Tibial nerve (tissue), 4 donors: ENCODE measurements at regions not wholly inside any gene's neighbourhood (a gene's known extent, or its start where the extent isn't known, plus 50 kb on each side); places are given as distances from the start of the nearest gene placed in this dataset.

Experiments
- DNase-seq, 2 donors: peaks; one replicate each; pipeline ENCODE4 v3.0.0-alpha.2; 2019; ENCODE audit warnings: low spot score in 2 of 2
- H3K27ac ChIP-seq, 4 donors: fragments of 200-600 bp; sonication (generic) in 3 of 4; one replicate each; pipeline ENCODE4 v1.5.1; 2017 to 2019; ENCODE audit warnings: mild to moderate bottlenecking in 1 of 4
- H3K27me3 ChIP-seq, 2 donors: fragments of 200-600 bp; sonication (generic) in 1 of 2; one replicate each; pipeline versions ENCODE4 v1.5.1 to v1.6.0; 2017 to 2019
- H3K36me3 ChIP-seq, 3 donors: fragments of 200-600 bp; sonication (generic); one replicate each; pipeline ENCODE4 v1.5.1; 2018 to 2019
- H3K4me1 ChIP-seq, 4 donors: fragments of 200-600 bp; sonication (generic) in 3 of 4; one replicate each; pipeline ENCODE4 v1.5.1; 2017 to 2019
- H3K4me3 ChIP-seq, 4 donors: fragments of 200-600 bp; sonication (generic) in 3 of 4; one replicate each; pipeline ENCODE4 v1.5.1; 2017 to 2019; ENCODE audit warnings: mild to moderate bottlenecking in 1 of 4, moderate library complexity in 1 of 4
- H3K9me3 ChIP-seq, 4 donors: fragments of 200-600 bp; sonication (generic) in 3 of 4; one replicate each; pipeline ENCODE4 v1.5.1; 2017 to 2019
- EP300 ChIP-seq, 2 donors: sonication (generic); formaldehyde crosslinking; IDR thresholded peaks; one replicate each; pipeline ENCODE4 v1.6.1; 2017; ENCODE audit warnings: antibody characterized with exemption in 2 of 2, mild to moderate bottlenecking in 1 of 2
- POLR2A ChIP-seq, 2 donors: fragments of 450-650 bp; IDR thresholded peaks; one replicate each; pipeline ENCODE4 v1.6.1; 2017; ENCODE audit warnings: antibody characterized with exemption in 2 of 2, mild to moderate bottlenecking in 2 of 2, moderate library complexity in 2 of 2
- WGBS, 2 donors: methylation state at CpG; one replicate each; pipeline ENCODE4 v1.1.5; 2018; 5-methylcytosine and 5-hydroxymethylcytosine counted together
- TF ChIP-seq, protein P1 (sequence below), 5 experiments: fragments of 200-600 bp in 3 of 5; fragments of 450-650 bp in 2 of 5; sonication (generic) in 3 of 5; IDR thresholded peaks; one replicate each; pipeline ENCODE4 v1.5.1; 2016 to 2019; ENCODE audit warnings: antibody characterized with exemption in 5 of 5, mild to moderate bottlenecking in 3 of 5, moderate library complexity in 2 of 5

- peaks cover 0 to 18% (median 0%) of the 10 kb centered on the region in 4 donors for H3K9me3 ChIP-seq
- H3K36me3 ChIP-seq = no peaks in the 10 kb centered on the region
- H3K27ac ChIP-seq = no peak overlapping the region
- no peaks in the 10 kb centered on the region for H3K4me1 ChIP-seq
- WGBS, 2 donors = 78 to 85% methylated on average over 3 of the region's 3 CpGs
- TF ChIP-seq EP300 (IDR thresholded peaks at IDR 0.05) = no peak
- TF ChIP-seq POLR2A (IDR thresholded peaks at IDR 0.05) = no peak
- TF ChIP-seq, protein P1, sequence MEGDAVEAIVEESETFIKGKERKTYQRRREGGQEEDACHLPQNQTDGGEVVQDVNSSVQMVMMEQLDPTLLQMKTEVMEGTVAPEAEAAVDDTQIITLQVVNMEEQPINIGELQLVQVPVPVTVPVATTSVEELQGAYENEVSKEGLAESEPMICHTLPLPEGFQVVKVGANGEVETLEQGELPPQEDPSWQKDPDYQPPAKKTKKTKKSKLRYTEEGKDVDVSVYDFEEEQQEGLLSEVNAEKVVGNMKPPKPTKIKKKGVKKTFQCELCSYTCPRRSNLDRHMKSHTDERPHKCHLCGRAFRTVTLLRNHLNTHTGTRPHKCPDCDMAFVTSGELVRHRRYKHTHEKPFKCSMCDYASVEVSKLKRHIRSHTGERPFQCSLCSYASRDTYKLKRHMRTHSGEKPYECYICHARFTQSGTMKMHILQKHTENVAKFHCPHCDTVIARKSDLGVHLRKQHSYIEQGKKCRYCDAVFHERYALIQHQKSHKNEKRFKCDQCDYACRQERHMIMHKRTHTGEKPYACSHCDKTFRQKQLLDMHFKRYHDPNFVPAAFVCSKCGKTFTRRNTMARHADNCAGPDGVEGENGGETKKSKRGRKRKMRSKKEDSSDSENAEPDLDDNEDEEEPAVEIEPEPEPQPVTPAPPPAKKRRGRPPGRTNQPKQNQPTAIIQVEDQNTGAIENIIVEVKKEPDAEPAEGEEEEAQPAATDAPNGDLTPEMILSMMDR (IDR thresholded peaks at IDR 0.05) = no peak
- no peak overlapping the region for H3K4me3 ChIP-seq
- H3K27me3 ChIP-seq = no peaks in the 10 kb centered on the region
- no peak for DNase-seq
Observed at GRCh38 chr11:101765932-101766331, 148.9 kb upstream of the CEP126 start.

DNA sequence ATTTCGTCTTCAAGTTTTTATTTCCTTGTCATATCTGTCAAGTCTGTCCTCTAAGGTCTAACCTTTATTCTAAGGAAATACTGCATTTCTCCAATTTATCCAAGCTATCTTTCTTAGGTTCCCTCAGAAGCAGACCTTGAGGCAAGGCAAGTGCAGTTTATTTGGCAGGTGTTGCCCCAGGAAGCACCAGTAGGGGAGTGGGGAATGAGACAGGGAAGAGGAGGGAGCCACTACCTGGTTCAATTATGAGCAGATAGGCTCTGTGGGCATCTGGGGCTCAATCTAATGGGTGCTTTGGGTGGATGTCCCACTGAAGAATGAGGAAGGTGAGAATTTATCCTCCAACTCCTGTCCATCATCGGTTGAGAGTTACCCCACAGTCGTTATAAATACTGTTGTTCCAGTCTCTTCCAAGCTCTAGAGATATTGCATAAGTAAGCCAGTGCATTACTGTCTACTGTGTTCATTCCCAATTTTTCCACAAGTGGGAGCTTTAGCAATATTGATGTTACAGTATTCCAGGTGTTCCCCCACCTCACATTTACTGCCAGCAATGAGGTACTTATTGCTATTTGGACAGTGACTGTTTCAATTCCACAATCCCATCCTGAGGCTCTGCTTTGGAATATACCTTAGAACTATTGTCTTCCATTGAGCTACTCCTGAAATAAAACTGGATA lies 154.9 kb upstream of the CEP126 start:
- DNase-seq = no peak
- 94 to 95% methylated on average over 3 of the region's 3 CpGs for WGBS, 2 donors
- H3K4me1 ChIP-seq = no peaks in the 10 kb centered on the region
- no peak for TF ChIP-seq EP300 (IDR thresholded peaks at IDR 0.05)
- TF ChIP-seq, protein P1 (IDR thresholded peaks at IDR 0.05) = no peak
- no peak for TF ChIP-seq POLR2A (IDR thresholded peaks at IDR 0.05)
- H3K9me3 ChIP-seq = no peaks in the 10 kb centered on the region
- H3K27ac ChIP-seq = no peak overlapping the region
- no peaks in the 10 kb centered on the region for H3K36me3 ChIP-seq
- H3K4me3 ChIP-seq = no peak overlapping the region
- no peaks in the 10 kb centered on the region for H3K27me3 ChIP-seq

GRCh38 chr11:101757741-101758140 lies 157.1 kb upstream of the CEP126 start:
- no peaks in the 10 kb centered on the region for H3K4me1 ChIP-seq
- no peak for DNase-seq
- H3K27ac ChIP-seq = no peak overlapping the region
- TF ChIP-seq, protein P1 (IDR thresholded peaks at IDR 0.05) = no peak
- TF ChIP-seq EP300 (IDR thresholded peaks at IDR 0.05) = no peak
- TF ChIP-seq POLR2A (IDR thresholded peaks at IDR 0.05) = no peak
- no peaks in the 10 kb centered on the region for H3K9me3 ChIP-seq
- no peaks in the 10 kb centered on the region for H3K27me3 ChIP-seq
- WGBS, 2 donors = 95 to 96% methylated on average over 1 of the region's 1 CpG
- H3K4me3 ChIP-seq = no peak overlapping the region
- H3K36me3 ChIP-seq = no peaks in the 10 kb centered on the region

DNA sequence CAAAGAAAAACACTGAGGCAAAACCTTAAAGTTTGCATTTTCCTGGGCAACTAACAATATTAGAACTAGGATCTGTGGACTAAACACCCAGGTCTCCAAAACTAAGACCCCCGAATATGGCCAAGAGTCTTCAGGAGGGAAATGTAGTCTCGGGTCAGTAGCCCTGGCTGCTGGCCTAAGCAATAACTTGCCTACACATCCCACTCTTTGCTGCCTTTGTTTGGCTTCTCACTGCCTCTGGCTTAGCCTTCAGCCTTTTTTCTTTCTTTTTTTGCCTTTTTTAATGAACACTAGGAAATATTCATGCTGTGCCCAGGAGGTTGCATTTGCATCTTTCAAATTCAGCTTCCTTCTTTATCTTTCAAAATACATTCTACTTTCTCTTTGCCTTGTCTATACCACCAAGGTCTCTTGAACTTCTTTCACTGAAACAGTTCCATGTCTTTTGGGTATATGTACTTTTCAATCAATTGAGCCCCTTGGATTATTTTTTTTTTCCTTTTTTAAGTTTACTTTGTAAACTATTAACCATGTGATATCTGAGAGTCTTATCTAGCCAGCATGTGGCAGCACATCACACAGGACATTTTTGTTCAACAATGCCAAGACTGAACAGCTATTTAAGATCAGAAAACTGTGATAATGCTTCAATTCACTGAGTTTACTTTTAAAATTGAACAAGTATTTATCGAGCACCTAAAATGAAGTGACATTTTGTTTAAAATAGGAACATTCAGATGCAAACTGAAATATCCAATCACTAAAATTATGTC lies 165.0 kb upstream of the TRPC6 start:
- Histone ChIP-seq H3K27me3 (no peaks in the 10 kb centered on the region), H3K4me3 (no peak overlapping the region), H3K27ac (no peak overlapping the region), H3K4me1 (peaks cover 0 to 14% (median 0%) of the 10 kb centered on the region in 4 donors), H3K36me3 (no peaks in the 10 kb centered on the region), H3K9me3 (no peaks in the 10 kb centered on the region)
- 26 to 48% methylated on average over 3 of the region's 3 CpGs for WGBS, 2 donors
- DNase-seq = no peak
- TF ChIP-seq POLR2A (IDR thresholded peaks at IDR 0.05) (no peak), EP300 (IDR thresholded peaks at IDR 0.05) (no peak)
- TF ChIP-seq, protein P1 (IDR thresholded peaks at IDR 0.05) = no peak

- no peak for DNase-seq
- no peak overlapping the region for H3K27ac ChIP-seq
- no peaks in the 10 kb centered on the region for H3K27me3 ChIP-seq
- WGBS, 2 donors = 14 to 33% methylated on average over 1 of the region's 1 CpG
- no peak overlapping the region for H3K4me3 ChIP-seq
- TF ChIP-seq, protein P1 (IDR thresholded peaks at IDR 0.05) = no peak
- TF ChIP-seq EP300 (IDR thresholded peaks at IDR 0.05) (no peak), POLR2A (IDR thresholded peaks at IDR 0.05) (no peak)
- no peaks in the 10 kb centered on the region for H3K9me3 ChIP-seq
- H3K36me3 ChIP-seq = no peaks in the 10 kb centered on the region
- peaks cover 0 to 14% (median 0%) of the 10 kb centered on the region in 4 donors for H3K4me1 ChIP-seq
Observed at GRCh38 chr11:101745756-101746155, 161.9 kb upstream of the TRPC6 start.
